DOHH2 (cell line): ENCODE measurements at regions not wholly inside any gene's neighbourhood (a gene's known extent, or its start where the extent isn't known, plus 50 kb on each side); places are given as distances from the start of the nearest gene placed in this dataset.

ENCODE experiments used
- H3F3A ChIP-seq: fragments of 200-600 bp; sonication (generic), shearing (Covaris generic); 2 replicates; pipeline ENCODE4 v1.6.0; 2016; ENCODE audit warnings: antibody characterized with exemption, mild to moderate bottlenecking; ENCODE audit not compliant: control insufficient read depth, insufficient read depth
- H3K27ac ChIP-seq: fragments of 200-600 bp; sonication (generic); 2 replicates; pipeline ENCODE4 v1.5.1; 2014; ENCODE audit warnings: low read depth, mild to moderate bottlenecking, low read length, moderate library complexity
- H3K27me3 ChIP-seq: fragments of 200-600 bp; sonication (generic); 2 replicates; pipeline ENCODE4 v1.6.1; 2014; ENCODE audit warnings: mild to moderate bottlenecking, low read length, mixed read lengths; ENCODE audit not compliant: control insufficient read depth
- H3K36me3 ChIP-seq: fragments of 200-600 bp; sonication (generic); 2 replicates; pipeline ENCODE4 v1.6.1; 2014; ENCODE audit warnings: mild to moderate bottlenecking, low read length, moderate library complexity, mixed read lengths; ENCODE audit not compliant: control insufficient read depth
- H3K4me1 ChIP-seq: fragments of 200-600 bp; sonication (generic); 2 replicates; pipeline ENCODE4 v1.6.1; 2014; ENCODE audit warnings: mild to moderate bottlenecking, low read length, mixed read lengths; ENCODE audit not compliant: control insufficient read depth
- H3K4me2 ChIP-seq: fragments of 200-600 bp; sonication (generic); 2 replicates; pipeline ENCODE4 v1.6.0; 2014; ENCODE audit warnings: mild to moderate bottlenecking, low read length, moderate library complexity
- H3K4me3 ChIP-seq: fragments of 200-600 bp; sonication (generic); 2 replicates; pipeline ENCODE4 v1.5.1; 2014; ENCODE audit warnings: mild to moderate bottlenecking, low read length, mixed read lengths
- H3K79me2 ChIP-seq: fragments of 200-600 bp; sonication (generic); 2 replicates; pipeline ENCODE4 v1.6.1; 2014; ENCODE audit warnings: mild to moderate bottlenecking, low read length, mixed read lengths; ENCODE audit not compliant: control insufficient read depth
- H3K9me2 ChIP-seq: fragments of 200-600 bp; sonication (generic); replicated peaks from 2 replicates; pipeline ENCODE4 v1.6.1; 2014; ENCODE audit warnings: mild to moderate bottlenecking, low read length, mixed read lengths; ENCODE audit not compliant: control insufficient read depth
- H3K9me3 ChIP-seq: fragments of 200-600 bp; sonication (generic); 2 replicates; pipeline ENCODE4 v1.6.1; 2014; ENCODE audit warnings: antibody characterized with exemption, low read length, mixed read lengths; ENCODE audit not compliant: control insufficient read depth, insufficient read depth
- H4K20me1 ChIP-seq: fragments of 200-600 bp; sonication (generic); 2 replicates; pipeline ENCODE4 v1.6.0; 2014; ENCODE audit warnings: low read depth, mild to moderate bottlenecking, antibody characterized with exemption, low read length, moderate library complexity; ENCODE audit not compliant: control insufficient read depth, insufficient read depth
- CTCF ChIP-seq: fragments of 200-600 bp; sonication (generic); IDR thresholded peaks from one replicate; pipeline ENCODE4 v1.5.1; 2014; ENCODE audit warnings: antibody characterized with exemption, mild to moderate bottlenecking, low read depth, low read length; ENCODE audit not compliant: poor library complexity, severe bottlenecking
- EZH2phosphoT487 ChIP-seq: fragments of 200-600 bp; sonication (generic); IDR thresholded peaks from 2 replicates; pipeline ENCODE4 v1.6.1; 2017; ENCODE audit warnings: borderline replicate concordance, mild to moderate bottlenecking, antibody characterized with exemption, low read length, moderate library complexity, mixed read lengths

DNA sequence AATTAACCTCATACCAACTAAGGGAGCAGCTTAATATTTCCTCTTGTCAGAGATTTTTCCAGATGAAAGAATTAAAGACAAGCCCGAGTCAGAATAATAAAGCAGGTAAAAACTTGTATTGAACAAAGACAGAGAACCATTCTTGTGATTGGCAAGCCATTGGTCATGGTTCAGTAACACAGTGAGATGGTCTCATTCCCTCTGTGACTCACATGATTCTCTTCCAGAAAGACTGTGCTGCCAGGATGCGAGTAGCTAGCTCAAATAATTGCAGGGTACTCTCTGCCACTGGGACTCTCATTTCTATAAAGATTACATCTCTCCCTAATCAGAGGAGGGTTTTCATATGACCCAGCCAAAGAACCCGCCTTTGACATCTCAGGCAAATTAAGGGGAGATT, 179.4 kb downstream of the PHLDA1 start:
- H3K36me3 ChIP-seq: no peaks in the 10 kb centered on the region
- no peak overlapping the region for H3K4me2 ChIP-seq
- H4K20me1 ChIP-seq: no peaks in the 10 kb centered on the region
- TF ChIP-seq EZH2phosphoT487 (no peak), CTCF (no peak)
- H3K4me3 ChIP-seq: no peak overlapping the region
- H3K4me1 ChIP-seq: peaks cover 12% of the 10 kb centered on the region
- H3K9me3 ChIP-seq: no peaks in the 10 kb centered on the region
- H3K27me3 ChIP-seq: no peaks in the 10 kb centered on the region
- H3K79me2 ChIP-seq: no peaks in the 10 kb centered on the region
- H3F3A ChIP-seq: no peaks in the 10 kb centered on the region
- H3K27ac ChIP-seq: no peak overlapping the region
- H3K9me2 ChIP-seq: no peaks in the 10 kb centered on the region

DNA sequence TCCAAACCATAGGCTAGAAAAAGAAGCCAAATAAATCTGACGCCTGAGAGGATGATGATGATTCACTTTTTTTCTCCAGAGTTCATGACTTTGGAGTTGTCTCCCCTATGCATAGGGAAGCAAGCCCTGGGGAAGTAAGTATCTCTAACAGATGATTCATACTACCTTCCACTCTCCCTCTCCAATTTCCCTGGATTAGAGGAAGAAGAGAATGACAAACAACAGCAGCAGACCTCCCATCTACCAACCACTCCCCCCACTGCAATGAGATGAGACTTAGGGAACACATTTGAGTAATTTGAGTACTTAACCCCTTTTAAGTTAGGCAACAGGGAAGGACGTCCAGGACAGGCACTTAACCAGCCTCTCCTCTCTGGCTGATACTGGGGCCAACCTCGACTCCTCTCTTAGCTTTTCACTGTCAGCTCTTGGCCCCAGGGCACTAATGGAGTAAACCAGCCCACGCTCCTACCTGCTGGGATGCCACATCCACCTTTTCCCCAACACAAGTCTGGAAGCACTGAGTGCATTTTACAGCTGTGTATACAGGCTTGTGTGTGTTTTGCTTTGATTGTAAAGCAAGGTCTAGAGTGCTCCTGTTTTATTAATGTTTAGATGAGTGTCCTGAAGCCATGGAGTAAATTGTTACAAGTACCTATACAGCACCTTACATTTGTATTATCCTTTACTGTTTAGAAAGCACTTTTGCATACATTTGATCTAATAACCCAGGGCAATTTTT, 180.7 kb downstream of the PHLDA1 start:
- H3K4me1 ChIP-seq: peaks cover 12% of the 10 kb centered on the region
- no peak overlapping the region for H3K27ac ChIP-seq

DNA sequence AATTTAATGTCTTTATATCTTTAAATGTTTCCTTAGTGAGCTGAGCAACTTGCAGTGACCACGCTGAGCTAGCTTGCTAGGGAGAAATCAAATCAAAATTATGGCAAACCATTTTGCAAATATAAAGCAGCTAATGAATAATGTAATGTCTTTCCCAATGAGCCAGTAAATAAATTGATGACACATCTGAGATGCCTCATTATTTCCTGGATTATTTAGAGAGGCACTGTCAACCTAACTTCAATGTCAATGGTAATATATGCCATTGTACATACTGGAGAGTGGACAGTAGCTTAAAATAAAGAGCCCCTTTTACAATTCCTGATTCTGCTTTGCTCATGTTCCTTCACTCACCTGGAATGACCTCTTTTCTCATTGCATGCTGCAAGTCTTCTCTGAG, 182.6 kb downstream of the PHLDA1 start:
- H3F3A ChIP-seq: no peaks in the 10 kb centered on the region
- no peak overlapping the region for H3K4me3 ChIP-seq
- H3K4me1 ChIP-seq: peaks cover 11% of the 10 kb centered on the region
- no peaks in the 10 kb centered on the region for H3K36me3 ChIP-seq
- TF ChIP-seq EZH2phosphoT487 (no peak), CTCF (no peak)
- H3K4me2 ChIP-seq: no peak overlapping the region
- H3K9me2 ChIP-seq: no peaks in the 10 kb centered on the region
- H3K9me3 ChIP-seq: no peaks in the 10 kb centered on the region; the same call in 1 of the 2 replicates
- no peaks in the 10 kb centered on the region for H3K79me2 ChIP-seq
- H3K27me3 ChIP-seq: no peaks in the 10 kb centered on the region
- no peaks in the 10 kb centered on the region for H4K20me1 ChIP-seq
- no peak overlapping the region for H3K27ac ChIP-seq

More for the DNA sequence above, 180.7 kb downstream of the PHLDA1 start:
- no peaks in the 10 kb centered on the region for H3F3A ChIP-seq
- H3K4me2 ChIP-seq: no peak overlapping the region
- no peaks in the 10 kb centered on the region; the same call in 1 of the 2 replicates for H3K9me3 ChIP-seq
- H3K79me2 ChIP-seq: no peaks in the 10 kb centered on the region
- H4K20me1 ChIP-seq: no peaks in the 10 kb centered on the region
- TF ChIP-seq EZH2phosphoT487 (no peak), CTCF (no peak)
- no peaks in the 10 kb centered on the region for H3K36me3 ChIP-seq
- no peaks in the 10 kb centered on the region for H3K27me3 ChIP-seq
- H3K9me2 ChIP-seq: no peaks in the 10 kb centered on the region
- H3K4me3 ChIP-seq: no peak overlapping the region
